ENCODE measurements at regions not wholly inside any gene's neighbourhood (a gene's known extent, or its start where the extent isn't known, plus 50 kb on each side); places are given as distances from the start of the nearest gene placed in this dataset.
"Not testable (repeated sequence)": the region's sequence is repeated elsewhere in the genome, so short reads cannot be mapped to it uniquely, and the experiment has no call there.

- not testable (repeated sequence) for H3K27ac Mint-ChIP-seq; ATAC-seq (ENCODE audit: low read depth); H3K4me3 Mint-ChIP-seq; DNase-seq (ENCODE audit: low spot score in 2 of 2); H3K9me3 Mint-ChIP-seq; H3K27me3 Mint-ChIP-seq; H3K4me1 Mint-ChIP-seq; H3K36me3 Mint-ChIP-seq
Observed at GRCh38 chr18:8992500-8992899, 110.0 kb upstream of the NDUFV2 start.

GRCh38 chr18:8994603-8995002, 107.9 kb upstream of the NDUFV2 start:
- Mint-ChIP-seq H3K4me3 (no peak overlapping the region), H3K27ac (no peak overlapping the region), H3K27me3 (no peaks in the 10 kb centered on the region), H3K9me3 (no peaks in the 10 kb centered on the region), H3K4me1 (no peaks in the 10 kb centered on the region), H3K36me3 (no peaks in the 10 kb centered on the region)
- ATAC-seq (ENCODE audit: low read depth) (no peak), DNase-seq (ENCODE audit: low spot score in 2 of 2) (no peak)

DNA sequence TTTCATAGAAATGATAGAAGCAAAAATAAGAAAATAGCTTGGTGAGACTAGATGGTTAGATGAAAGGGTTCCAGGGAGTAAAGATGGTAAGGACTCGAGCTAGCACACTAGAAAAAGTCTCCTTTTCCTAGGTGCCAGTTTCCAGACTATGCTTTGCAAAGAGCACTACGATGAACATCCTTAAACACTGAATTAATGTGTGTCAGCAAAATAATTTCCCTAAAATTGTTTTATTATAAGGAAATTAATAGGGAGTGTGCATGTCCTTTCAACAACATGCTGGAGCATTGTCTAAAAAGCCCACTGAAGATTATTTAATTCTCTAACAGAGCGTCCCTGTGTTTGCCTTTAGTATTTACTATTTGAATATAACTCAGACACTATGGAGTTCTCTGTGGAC, 107.4 kb upstream of the NDUFV2 start:
- Mint-ChIP-seq H3K9me3 (no peaks in the 10 kb centered on the region), H3K4me3 (no peak overlapping the region), H3K27me3 (no peaks in the 10 kb centered on the region), H3K36me3 (no peaks in the 10 kb centered on the region), H3K27ac (no peak overlapping the region), H3K4me1 (no peaks in the 10 kb centered on the region)
- ATAC-seq (ENCODE audit: low read depth) (no peak), DNase-seq (ENCODE audit: low spot score in 2 of 2) (no peak)

- Mint-ChIP-seq H3K9me3 (no peaks in the 10 kb centered on the region), H3K4me1 (no peaks in the 10 kb centered on the region), H3K27ac (no peak overlapping the region), H3K4me3 (no peak overlapping the region), H3K36me3 (no peaks in the 10 kb centered on the region), H3K27me3 (peaks cover 4% of the 10 kb centered on the region)
- DNase-seq (ENCODE audit: low spot score in 2 of 2), result no peak
- ATAC-seq (ENCODE audit: low read depth), result no peak
Observed at GRCh38 chr18:8996771-8997432, 105.6 kb upstream of the NDUFV2 start.

DNA sequence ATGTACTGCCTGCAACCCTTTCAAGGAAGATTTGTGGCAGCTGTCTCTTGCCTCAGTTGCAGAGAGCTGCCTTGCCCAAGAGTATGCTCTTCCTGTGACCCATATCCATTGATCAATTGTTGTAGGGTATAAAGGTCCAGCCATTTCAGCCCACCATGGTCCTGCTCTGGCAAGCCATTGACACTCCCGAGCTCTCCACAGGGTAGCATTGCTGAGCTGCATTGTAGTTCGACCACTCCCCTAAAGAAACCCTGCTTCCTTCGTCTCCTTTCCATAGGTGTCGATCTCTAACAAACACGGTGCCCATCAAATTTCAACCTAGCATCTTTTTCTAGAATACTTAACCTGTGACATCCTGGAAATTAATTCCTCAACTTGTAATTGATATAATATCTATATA, 104.9 kb upstream of the NDUFV2 start:
- no peak for DNase-seq (ENCODE audit: low spot score in 2 of 2)
- Mint-ChIP-seq H3K36me3 (no peaks in the 10 kb centered on the region), H3K4me1 (no peaks in the 10 kb centered on the region), H3K4me3 (no peak overlapping the region), H3K27ac (no peak overlapping the region), H3K27me3 (peaks cover 4% of the 10 kb centered on the region), H3K9me3 (no peaks in the 10 kb centered on the region)
- no peak for ATAC-seq (ENCODE audit: low read depth)

GRCh38 chr18:8998481-8999217, 103.8 kb upstream of the NDUFV2 start:
- H3K9me3 Mint-ChIP-seq, result peaks cover 5% of the 10 kb centered on the region
- H3K36me3 Mint-ChIP-seq, result no peaks in the 10 kb centered on the region
- no peaks in the 10 kb centered on the region for H3K4me1 Mint-ChIP-seq
- no peak overlapping the region for H3K27ac Mint-ChIP-seq
- ATAC-seq (ENCODE audit: low read depth) (no peak), DNase-seq (ENCODE audit: low spot score in 2 of 2) (no peak)
- peaks cover 4% of the 10 kb centered on the region for H3K27me3 Mint-ChIP-seq
- no peak overlapping the region for H3K4me3 Mint-ChIP-seq

GRCh38 chr18:8999872-9000271, 102.6 kb upstream of the NDUFV2 start:
- Mint-ChIP-seq H3K27ac (no peak overlapping the region), H3K36me3 (no peaks in the 10 kb centered on the region), H3K9me3 (peaks cover 5% of the 10 kb centered on the region), H3K4me3 (no peak overlapping the region), H3K27me3 (peaks cover 4% of the 10 kb centered on the region), H3K4me1 (no peaks in the 10 kb centered on the region)
- DNase-seq (ENCODE audit: low spot score in 2 of 2) (no peak), ATAC-seq (ENCODE audit: low read depth) (no peak)

GRCh38 chr18:9000733-9001132, 101.8 kb upstream of the NDUFV2 start:
- Mint-ChIP-seq H3K36me3 (no peaks in the 10 kb centered on the region), H3K4me1 (no peaks in the 10 kb centered on the region), H3K27ac (no peak overlapping the region), H3K9me3 (peaks cover 5% of the 10 kb centered on the region), H3K4me3 (no peak overlapping the region), H3K27me3 (peaks cover 4% of the 10 kb centered on the region)
- ATAC-seq (ENCODE audit: low read depth) (no peak), DNase-seq (ENCODE audit: low spot score in 2 of 2) (no peak)

DNA sequence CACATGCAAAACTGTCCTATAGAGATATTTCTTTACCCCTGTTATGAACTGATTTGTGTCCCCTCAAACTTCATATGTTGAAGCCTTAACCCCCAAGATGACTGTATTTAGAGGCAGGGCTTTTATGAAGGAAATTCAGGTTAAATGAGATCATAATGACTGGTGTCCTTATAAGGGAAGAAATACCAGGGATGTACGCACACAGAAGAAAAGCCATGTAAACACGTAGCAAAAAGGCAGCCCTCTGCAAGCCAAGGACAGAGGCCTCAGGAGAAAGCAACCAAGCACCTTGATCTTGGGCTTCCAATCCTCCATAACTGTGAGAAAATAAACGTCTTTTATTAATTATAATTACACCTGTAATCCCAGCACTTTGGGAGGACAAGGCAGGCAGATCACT, 101.3 kb upstream of the NDUFV2 start:
- no peak overlapping the region for H3K27ac Mint-ChIP-seq
- no peaks in the 10 kb centered on the region for H3K36me3 Mint-ChIP-seq
- no peak overlapping the region for H3K4me3 Mint-ChIP-seq
- H3K9me3 Mint-ChIP-seq, result peaks cover 5% of the 10 kb centered on the region
- ATAC-seq (ENCODE audit: low read depth) (no peak), DNase-seq (ENCODE audit: low spot score in 2 of 2) (no peak)
- no peaks in the 10 kb centered on the region for H3K4me1 Mint-ChIP-seq
- H3K27me3 Mint-ChIP-seq, result peaks cover 4% of the 10 kb centered on the region

- Mint-ChIP-seq H3K9me3 (peaks cover 5% of the 10 kb centered on the region), H3K4me1 (no peaks in the 10 kb centered on the region), H3K27me3 (peaks cover 4% of the 10 kb centered on the region), H3K36me3 (no peaks in the 10 kb centered on the region), H3K4me3 (no peak overlapping the region), H3K27ac (no peak overlapping the region)
- no peak for DNase-seq (ENCODE audit: low spot score in 2 of 2)
- no peak for ATAC-seq (ENCODE audit: low read depth)
Observed at GRCh38 chr18:9003406-9004100, 98.9 kb upstream of the NDUFV2 start.

- H3K4me3 Mint-ChIP-seq; H3K27ac Mint-ChIP-seq; H3K4me1 Mint-ChIP-seq; DNase-seq (ENCODE audit: low spot score in 2 of 2); H3K9me3 Mint-ChIP-seq; ATAC-seq (ENCODE audit: low read depth); H3K36me3 Mint-ChIP-seq; H3K27me3 Mint-ChIP-seq: not testable (repeated sequence)
Observed at GRCh38 chr18:9004308-9004707, 98.2 kb upstream of the NDUFV2 start.

DNA sequence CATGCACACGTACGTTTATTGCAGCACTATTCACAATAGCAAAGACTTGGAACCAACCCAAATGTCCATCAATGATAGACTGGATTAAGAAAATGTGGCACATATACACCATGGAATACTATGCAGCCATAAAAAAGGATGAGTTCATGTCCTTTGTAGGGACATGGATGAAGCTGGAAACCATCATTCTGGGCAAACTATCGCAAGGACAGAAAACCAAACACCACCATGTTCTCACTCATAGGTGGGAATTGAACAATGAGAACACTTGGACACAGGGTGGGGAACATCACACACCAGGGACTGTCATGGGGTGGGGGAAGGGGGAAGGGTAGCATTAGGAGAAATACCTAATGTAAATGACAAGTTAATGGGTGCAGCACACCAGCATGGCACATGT, 94.8 kb upstream of the NDUFV2 start:
- not testable (repeated sequence) for ATAC-seq (ENCODE audit: low read depth); H3K27ac Mint-ChIP-seq; H3K9me3 Mint-ChIP-seq

GRCh38 chr18:9008200-9008708, 94.2 kb upstream of the NDUFV2 start:
- Mint-ChIP-seq H3K4me3 (no peak overlapping the region), H3K9me3 (peaks cover 4% of the 10 kb centered on the region), H3K36me3 (no peaks in the 10 kb centered on the region), H3K27me3 (peaks cover 2% of the 10 kb centered on the region), H3K27ac (no peak overlapping the region), H3K4me1 (no peaks in the 10 kb centered on the region)
- ATAC-seq (ENCODE audit: low read depth), result no peak
- no peak for DNase-seq (ENCODE audit: low spot score in 2 of 2)

More for the DNA sequence above, 94.8 kb upstream of the NDUFV2 start:
- H3K36me3 Mint-ChIP-seq; DNase-seq (ENCODE audit: low spot score in 2 of 2); H3K4me1 Mint-ChIP-seq; H3K4me3 Mint-ChIP-seq; H3K27me3 Mint-ChIP-seq: not testable (repeated sequence)
